HG03025 (cell line): ENCODE measurements at regions not wholly inside any gene's neighbourhood (a gene's known extent, or its start where the extent isn't known, plus 50 kb on each side); places are given as distances from the start of the nearest gene placed in this dataset.

ENCODE experiments used
- ATAC-seq: cut with Tn5 transposase; IDR thresholded peaks from one replicate; pipeline ENCODE4 v1.9.1; 2021; ENCODE audit warnings: mild to moderate bottlenecking, moderate library complexity; ENCODE audit not compliant: unreplicated experiment, low FRiP score

DNA sequence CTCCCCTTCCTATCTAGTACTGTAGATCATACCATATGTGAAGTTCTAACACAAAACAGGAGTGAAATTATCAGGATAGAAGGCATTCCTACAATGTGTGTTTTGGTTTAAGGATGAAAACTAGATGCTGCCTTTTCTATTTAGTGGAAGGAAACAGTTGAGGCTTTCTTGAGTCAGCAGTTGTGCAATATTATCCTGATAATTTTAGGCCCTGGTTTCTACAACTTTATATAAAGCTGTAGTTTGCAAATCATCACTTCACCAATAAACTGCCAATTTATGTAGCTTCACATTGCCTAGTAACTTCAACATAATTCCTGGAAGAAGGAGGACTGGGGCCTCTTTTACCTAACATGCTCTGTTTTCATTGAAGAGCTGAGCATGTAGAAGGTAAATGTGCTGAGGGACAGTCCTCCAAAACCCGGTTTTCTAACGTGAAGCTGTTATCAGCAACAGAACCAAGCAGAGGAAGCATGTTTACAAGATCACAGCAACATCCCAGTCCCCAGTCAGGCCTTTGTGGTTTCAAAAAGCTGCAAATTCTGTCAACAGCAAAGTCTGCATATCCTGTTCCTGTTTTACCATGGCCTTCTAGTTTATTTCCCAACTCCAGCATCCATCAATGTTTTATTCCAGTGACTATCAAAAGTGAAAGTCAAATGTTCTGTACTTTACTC is 513.4 kb upstream of the MEF2C start:
- ATAC-seq, result no peak

- ATAC-seq, result no peak
Measured at GRCh38 chr5:89395111-89395510, 512.1 kb upstream of the MEF2C start.

- ATAC-seq, result no peak
Measured at GRCh38 chr5:89388872-89389271, 505.9 kb upstream of the MEF2C start.

- no peak for ATAC-seq
Measured at GRCh38 chr5:89384391-89384790, 501.4 kb upstream of the MEF2C start.

- ATAC-seq, result no peak
Measured at GRCh38 chr5:89380635-89381034, 497.7 kb upstream of the MEF2C start.

DNA sequence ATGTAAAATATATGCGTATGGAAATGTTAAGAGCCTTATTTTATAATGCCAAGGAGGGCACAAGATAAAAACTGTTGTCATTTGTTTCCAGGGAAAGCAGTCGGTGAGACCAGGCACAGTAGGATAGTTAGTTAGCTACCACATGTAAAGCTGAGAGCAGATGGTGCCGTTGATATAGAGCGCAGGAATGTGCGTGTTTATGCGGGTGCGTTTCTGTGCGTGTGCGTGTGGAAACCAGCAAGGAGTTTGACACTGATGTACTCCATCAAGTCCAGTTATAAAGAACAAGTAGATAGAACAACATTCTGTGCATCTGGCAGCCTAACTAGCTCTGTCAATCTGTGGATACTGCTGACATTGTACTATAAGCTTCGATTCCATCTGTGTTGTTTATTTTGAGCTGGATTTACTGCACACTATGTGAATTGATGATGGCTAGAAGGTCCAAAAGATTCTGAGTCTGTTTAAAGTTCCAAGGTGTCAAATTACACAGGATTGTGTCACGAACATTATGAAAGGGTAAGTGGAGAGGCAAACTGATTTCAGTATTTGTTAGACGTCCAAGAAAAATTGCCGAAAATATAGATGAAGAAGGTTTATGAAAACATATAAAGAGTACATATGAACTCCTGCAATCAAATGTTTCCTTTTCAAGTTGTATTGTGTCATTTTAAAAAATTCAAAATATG is 494.9 kb upstream of the MEF2C start:
- no peak for ATAC-seq

DNA sequence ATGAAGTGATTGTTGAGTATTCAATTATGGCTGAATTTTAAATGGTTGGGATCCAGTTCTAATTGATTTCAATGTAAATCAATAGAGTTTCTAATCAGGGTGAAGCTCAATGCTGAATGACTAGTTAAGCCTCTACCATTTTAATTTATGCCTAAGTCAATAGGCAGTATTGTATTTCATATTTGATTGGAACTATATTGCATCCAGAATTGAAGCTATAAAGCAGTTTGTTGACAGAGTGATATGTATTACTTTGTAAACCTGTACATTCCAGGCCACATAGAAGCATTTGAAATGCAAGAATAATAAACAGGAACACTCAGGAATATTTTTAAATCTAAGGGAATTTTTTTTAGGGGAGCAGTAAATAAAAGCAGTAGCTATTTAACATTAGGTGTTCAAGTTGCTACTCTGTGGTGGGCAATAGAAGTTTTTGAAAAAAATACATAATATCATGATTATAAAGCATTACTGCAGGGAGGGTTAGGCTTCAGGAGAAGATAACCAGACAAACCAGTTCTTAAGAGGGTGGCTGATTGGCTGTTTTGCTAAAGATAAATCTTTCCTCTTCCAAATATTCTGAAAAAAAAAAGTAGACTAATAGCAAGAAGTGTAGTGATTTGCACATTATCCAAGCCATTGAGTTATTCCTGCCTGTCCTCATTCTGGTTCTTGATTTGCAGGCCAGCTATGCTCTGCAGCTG is 492.0 kb upstream of the MEF2C start:
- no peak for ATAC-seq

- ATAC-seq, result no peak
Measured at GRCh38 chr5:89374144-89374784, 491.3 kb upstream of the MEF2C start.

GRCh38 chr5:89372176-89372575 is 489.2 kb upstream of the MEF2C start:
- no peak for ATAC-seq

DNA sequence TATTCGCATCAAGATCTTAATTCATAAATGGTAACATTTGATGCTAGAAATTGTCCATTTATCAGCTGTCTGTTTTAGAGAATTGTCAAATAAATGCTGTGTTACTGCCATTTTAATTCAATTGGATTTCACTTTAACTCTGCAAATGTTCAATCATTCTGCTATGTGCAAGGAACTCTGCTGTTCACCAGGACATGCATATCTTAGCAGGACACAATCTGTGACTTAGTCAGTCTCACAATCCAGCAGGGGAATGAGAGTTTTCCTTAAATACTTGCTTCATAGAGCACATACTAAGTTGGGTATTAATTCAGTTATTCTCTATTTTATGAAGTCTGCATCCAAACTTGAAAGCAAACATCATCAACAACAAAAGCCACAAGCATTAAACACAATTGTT is 488.7 kb upstream of the MEF2C start:
- no peak for ATAC-seq

GRCh38 chr5:89359046-89359445 is 476.1 kb upstream of the MEF2C start:
- ATAC-seq, result no peak

GRCh38 chr5:89353837-89354551 is 471.0 kb upstream of the MEF2C start:
- peak; percentile 64 for ATAC-seq

DNA sequence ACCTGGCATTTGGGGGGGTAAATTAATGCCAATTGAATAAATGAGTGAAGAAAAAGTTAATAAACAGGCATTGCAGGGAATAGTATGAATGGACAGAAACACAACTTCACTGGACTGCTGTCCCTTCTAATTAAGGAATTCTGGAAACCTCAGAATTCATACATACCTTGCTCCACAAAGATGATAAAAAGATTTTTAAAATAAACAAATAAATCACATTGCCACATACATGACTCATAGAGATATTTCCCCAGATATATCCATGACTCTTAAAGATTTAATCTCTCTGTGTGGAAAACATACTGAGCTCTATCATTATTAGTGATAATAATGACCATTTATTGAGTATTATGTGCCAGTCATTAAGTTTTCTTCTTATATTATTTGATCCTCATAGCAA is 469.0 kb upstream of the MEF2C start:
- no peak for ATAC-seq

DNA sequence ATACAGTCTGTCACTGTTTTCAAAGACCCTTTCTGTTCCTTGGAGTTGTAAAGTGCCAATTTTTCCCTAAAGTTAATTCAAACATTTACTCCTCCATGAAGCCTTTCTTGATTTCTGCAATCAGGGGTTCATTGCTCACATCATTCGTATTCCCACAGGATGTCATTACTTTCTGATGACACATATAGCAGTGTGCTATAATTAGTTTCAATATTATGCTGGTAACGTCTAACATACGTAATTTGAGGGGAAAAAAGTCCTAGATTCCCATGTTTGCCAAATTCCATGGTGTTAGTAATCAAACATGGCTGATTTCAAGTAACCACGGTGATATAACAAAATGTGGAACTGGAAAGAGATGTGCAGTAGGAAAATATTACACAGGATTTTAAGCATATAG is 468.2 kb upstream of the MEF2C start:
- ATAC-seq, result no peak

DNA sequence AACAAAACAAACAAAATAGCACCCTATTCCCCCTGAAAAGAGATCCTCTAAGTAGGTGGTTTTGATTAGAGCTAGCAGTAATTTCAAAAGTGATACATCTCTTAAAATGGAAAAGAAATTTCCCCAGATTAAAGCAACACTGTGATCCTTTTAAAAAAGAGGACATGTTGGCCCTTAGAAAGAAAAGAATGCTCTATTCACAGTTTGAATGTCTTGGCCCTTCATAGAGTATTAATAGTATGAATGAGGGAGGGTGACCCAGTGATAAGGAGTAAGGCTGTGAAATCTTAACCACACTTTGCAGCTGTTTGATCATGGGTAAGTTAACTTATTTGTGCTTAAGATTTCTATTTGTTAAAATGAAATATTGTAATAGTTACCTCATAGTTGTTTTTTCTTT is 467.7 kb upstream of the MEF2C start:
- ATAC-seq, result no peak

GRCh38 chr5:89349246-89349980 is 466.4 kb upstream of the MEF2C start:
- no peak for ATAC-seq

DNA sequence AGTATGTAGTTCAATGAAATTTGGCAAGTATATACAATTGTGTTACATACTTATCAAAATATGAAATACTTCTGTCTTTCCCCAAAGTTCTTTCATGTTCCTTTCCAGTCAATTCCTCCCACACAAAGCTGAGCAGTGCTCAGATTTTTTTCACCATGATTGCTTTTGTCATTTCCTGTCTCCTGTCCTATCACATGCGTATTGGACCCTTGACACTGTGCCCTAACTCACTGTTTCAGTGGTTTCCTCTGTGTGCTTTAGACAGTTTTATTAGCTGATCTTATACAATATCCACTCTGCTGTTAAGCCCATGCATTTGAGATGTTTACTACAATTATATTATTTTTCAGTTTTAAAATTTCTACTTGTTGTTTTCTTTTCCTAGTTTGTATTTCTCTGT is 463.6 kb upstream of the MEF2C start:
- ATAC-seq, result no peak

DNA sequence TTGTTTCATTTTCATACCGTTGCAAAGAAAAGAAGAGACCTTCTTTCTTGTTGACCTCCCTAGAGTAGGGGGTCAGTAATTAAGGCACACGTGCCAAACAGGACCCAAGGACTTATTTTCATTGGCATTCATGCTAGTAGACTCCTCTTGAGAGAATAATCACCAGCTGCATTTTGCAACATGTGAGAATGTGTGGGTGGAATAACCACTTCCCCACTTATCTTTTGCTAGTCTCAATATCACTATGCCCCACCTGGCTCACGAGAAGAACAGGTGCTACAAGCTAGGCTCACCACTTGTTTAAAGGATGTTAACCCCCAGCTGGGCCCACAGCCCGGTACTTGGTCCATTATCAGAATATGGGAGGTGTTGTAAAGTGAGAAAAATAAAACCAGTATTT is 460.7 kb upstream of the MEF2C start:
- peak; percentile 79 for ATAC-seq

GRCh38 chr5:89342106-89342876 is 459.3 kb upstream of the MEF2C start:
- ATAC-seq, result peak; percentile 34
